ENCODE measurements at regions not wholly inside any gene's neighbourhood (a gene's known extent, or its start where the extent isn't known, plus 50 kb on each side); places are given as distances from the start of the nearest gene placed in this dataset.
"Not testable (repeated sequence)": the region's sequence is repeated elsewhere in the genome, so short reads cannot be mapped to it uniquely, and the experiment has no call there.

DNA sequence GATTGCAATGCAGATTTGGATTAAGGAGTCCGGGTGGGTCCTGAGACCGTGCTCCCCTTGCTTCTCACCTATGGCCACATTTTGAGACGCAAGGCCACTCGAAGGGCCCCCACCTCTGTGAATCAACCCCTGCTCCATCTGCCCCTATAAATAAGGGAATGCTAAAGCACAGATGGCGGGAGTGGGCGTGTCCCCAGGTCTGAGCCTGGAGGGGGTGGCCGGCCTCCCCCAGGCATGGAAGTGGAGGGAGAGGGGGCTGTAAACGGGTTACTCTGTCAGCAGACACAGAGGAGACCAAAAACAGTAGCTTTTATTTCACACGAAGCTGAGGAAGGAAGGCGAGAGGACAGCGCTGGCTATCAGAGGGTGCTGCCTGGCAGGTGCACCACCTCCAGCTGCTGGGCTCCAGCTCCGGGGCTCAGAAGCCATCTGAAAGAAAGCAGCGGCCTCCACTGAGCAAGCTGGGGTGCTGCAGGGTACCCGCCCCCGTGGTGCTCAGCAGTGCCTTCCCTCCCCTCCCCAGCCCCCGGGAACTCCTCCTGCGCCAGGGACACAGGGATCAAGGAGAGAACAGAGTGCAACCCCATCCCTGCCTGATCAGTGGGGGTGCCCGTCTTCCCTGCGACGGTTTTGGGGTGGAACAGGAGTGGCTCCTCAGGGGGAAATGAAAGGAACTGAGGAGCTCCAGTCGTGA lies 56.7 kb upstream of the RAB6C start:
- 10 to 15% (median 12%) methylated on average over 18 to 21 of the region's 21 CpGs for WGBS, 3 donors

GRCh38 chr2:129923265-129924091 lies 56.0 kb upstream of the RAB6C start:
- Histone ChIP-seq H3K27ac (no peak overlapping the region), H3K36me3 (no peaks in the 10 kb centered on the region), H3K9me3 (no peaks in the 10 kb centered on the region), H3K4me1 (ENCODE audit: insufficient read depth) (no peaks in the 10 kb centered on the region), H3K27me3 (no peaks in the 10 kb centered on the region), H3K4me3 (no peak overlapping the region)
- intact Hi-C loops (cut with DNase I), result no loop called here
- no peak for DNase-seq
- TF ChIP-seq, protein P1, sequence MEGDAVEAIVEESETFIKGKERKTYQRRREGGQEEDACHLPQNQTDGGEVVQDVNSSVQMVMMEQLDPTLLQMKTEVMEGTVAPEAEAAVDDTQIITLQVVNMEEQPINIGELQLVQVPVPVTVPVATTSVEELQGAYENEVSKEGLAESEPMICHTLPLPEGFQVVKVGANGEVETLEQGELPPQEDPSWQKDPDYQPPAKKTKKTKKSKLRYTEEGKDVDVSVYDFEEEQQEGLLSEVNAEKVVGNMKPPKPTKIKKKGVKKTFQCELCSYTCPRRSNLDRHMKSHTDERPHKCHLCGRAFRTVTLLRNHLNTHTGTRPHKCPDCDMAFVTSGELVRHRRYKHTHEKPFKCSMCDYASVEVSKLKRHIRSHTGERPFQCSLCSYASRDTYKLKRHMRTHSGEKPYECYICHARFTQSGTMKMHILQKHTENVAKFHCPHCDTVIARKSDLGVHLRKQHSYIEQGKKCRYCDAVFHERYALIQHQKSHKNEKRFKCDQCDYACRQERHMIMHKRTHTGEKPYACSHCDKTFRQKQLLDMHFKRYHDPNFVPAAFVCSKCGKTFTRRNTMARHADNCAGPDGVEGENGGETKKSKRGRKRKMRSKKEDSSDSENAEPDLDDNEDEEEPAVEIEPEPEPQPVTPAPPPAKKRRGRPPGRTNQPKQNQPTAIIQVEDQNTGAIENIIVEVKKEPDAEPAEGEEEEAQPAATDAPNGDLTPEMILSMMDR (IDR thresholded peaks at IDR 0.05), result no peak
- TF ChIP-seq POLR2A (IDR thresholded peaks at IDR 0.05), result no peak
- TF ChIP-seq EP300 (IDR thresholded peaks at IDR 0.05), result no peak
- WGBS, 3 donors, result 3 to 6% (median 5%) methylated on average over 25 to 30 of the region's 30 CpGs

More for the DNA sequence above, 56.7 kb upstream of the RAB6C start:
- Histone ChIP-seq H3K4me1 (ENCODE audit: insufficient read depth) (no peaks in the 10 kb centered on the region), H3K36me3 (no peaks in the 10 kb centered on the region), H3K27me3 (no peaks in the 10 kb centered on the region), H3K27ac (no peak overlapping the region), H3K4me3 (no peak overlapping the region), H3K9me3 (no peaks in the 10 kb centered on the region)
- TF ChIP-seq EP300 (IDR thresholded peaks at IDR 0.05), result no peak
- TF ChIP-seq, protein P1 (IDR thresholded peaks at IDR 0.05), result no peak
- no peak for TF ChIP-seq POLR2A (IDR thresholded peaks at IDR 0.05)
- intact Hi-C loops (cut with DNase I), result no loop called here
- no peak for DNase-seq

DNA sequence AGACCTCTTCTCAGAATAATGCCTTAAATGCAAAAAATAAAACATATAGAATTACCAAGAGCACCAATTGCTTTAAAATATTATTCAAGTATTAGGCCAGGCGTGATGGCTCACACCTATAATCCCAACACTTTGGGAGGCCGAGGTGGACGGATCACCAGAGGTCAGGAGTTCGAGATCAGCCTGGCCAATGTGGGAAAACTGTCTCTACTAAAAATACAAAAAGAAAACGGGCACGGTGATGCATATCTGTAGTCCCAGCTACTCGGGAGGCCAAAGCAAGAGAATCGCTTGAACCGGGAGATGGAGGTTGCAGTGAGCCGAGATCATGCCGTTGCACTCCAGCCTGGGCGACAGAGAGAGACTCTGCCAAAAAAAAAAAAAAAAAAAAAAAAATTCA lies 55.4 kb upstream of the RAB6C start:
- intact Hi-C loops (cut with DNase I); H3K27ac ChIP-seq; H3K4me1 ChIP-seq (ENCODE audit: insufficient read depth); H3K4me3 ChIP-seq; DNase-seq; H3K36me3 ChIP-seq; H3K9me3 ChIP-seq; H3K27me3 ChIP-seq: not testable (repeated sequence)
- WGBS, 3 donors, result 67 to 74% (median 69%) methylated on average over 12 of the region's 12 CpGs

- no peak overlapping the region for H3K4me3 ChIP-seq
- no peaks in the 10 kb centered on the region for H3K36me3 ChIP-seq
- DNase-seq, result no peak
- H3K27me3 ChIP-seq, result no peaks in the 10 kb centered on the region
- intact Hi-C loops (cut with DNase I), result no loop called here
- 40 to 64% (median 43%) methylated on average over 3 of the region's 3 CpGs for WGBS, 3 donors
- TF ChIP-seq EP300 (IDR thresholded peaks at IDR 0.05) (no peak), POLR2A (IDR thresholded peaks at IDR 0.05) (no peak)
- TF ChIP-seq, protein P1 (IDR thresholded peaks at IDR 0.05), result no peak
- H3K27ac ChIP-seq, result no peak overlapping the region
- H3K4me1 ChIP-seq (ENCODE audit: insufficient read depth), result no peaks in the 10 kb centered on the region
- H3K9me3 ChIP-seq, result no peaks in the 10 kb centered on the region
Measured at GRCh38 chr2:129925381-129925780, 54.1 kb upstream of the RAB6C start.

GRCh38 chr2:129927696-129928095 lies 51.8 kb upstream of the RAB6C start:
- H3K9me3 ChIP-seq, result no peaks in the 10 kb centered on the region
- 85 to 88% (median 87%) methylated on average over 1 of the region's 1 CpG for WGBS, 3 donors
- no peak overlapping the region for H3K27ac ChIP-seq
- no peaks in the 10 kb centered on the region for H3K4me1 ChIP-seq (ENCODE audit: insufficient read depth)
- DNase-seq, result no peak
- H3K36me3 ChIP-seq, result no peaks in the 10 kb centered on the region
- TF ChIP-seq EP300 (IDR thresholded peaks at IDR 0.05), result no peak
- TF ChIP-seq POLR2A (IDR thresholded peaks at IDR 0.05), result no peak
- TF ChIP-seq, protein P1 (IDR thresholded peaks at IDR 0.05), result no peak
- H3K27me3 ChIP-seq, result no peaks in the 10 kb centered on the region
- H3K4me3 ChIP-seq, result no peak overlapping the region
- intact Hi-C loops (cut with DNase I), result no loop called here

All from ovary (tissue), 7 donors.